ENCODE measurements at regions not wholly inside any gene's neighbourhood (a gene's known extent, or its start where the extent isn't known, plus 50 kb on each side); places are given as distances from the start of the nearest gene placed in this dataset.
"Not testable (repeated sequence)": the region's sequence is repeated elsewhere in the genome, so short reads cannot be mapped to it uniquely, and the experiment has no call there.

DNA sequence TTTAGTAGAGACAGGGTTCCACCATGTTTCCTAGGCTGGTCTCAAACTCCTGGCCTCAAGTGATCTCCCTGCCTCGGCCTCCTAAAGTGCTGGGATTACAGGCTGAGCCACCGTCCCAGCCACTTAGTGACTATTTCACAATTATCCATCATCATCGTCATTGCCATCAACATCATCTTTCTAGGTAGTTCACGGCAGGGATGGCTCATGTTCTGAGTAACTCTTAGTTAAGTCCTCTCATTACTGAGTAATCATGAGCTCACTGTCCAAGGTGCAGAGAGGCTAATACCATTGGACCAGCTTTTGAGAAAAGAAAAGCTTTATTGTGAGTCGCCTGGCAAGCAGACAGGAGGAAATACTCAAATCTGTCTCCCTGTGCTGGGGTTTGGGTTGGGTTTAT, 108.6 kb upstream of the PRSS12 start:
- H3K36me3 Mint-ChIP-seq (ENCODE audit: insufficient read depth); H3K9me3 Mint-ChIP-seq; H3K4me3 Mint-ChIP-seq; H3K27me3 Mint-ChIP-seq; ATAC-seq (replicated peaks; ENCODE audit: extremely low read depth, poor library complexity, severe bottlenecking); H3K27ac Mint-ChIP-seq (ENCODE audit: low read depth); H3K4me1 Mint-ChIP-seq; DNase-seq (ENCODE audit: low spot score in 2 of 2): not testable (repeated sequence)

GRCh38 chr4:118465831-118466230, 113.0 kb upstream of the PRSS12 start:
- H3K27me3 Mint-ChIP-seq; DNase-seq (ENCODE audit: low spot score in 2 of 2); H3K4me3 Mint-ChIP-seq; ATAC-seq (replicated peaks; ENCODE audit: extremely low read depth, poor library complexity, severe bottlenecking); H3K4me1 Mint-ChIP-seq; H3K9me3 Mint-ChIP-seq; H3K36me3 Mint-ChIP-seq (ENCODE audit: insufficient read depth); H3K27ac Mint-ChIP-seq (ENCODE audit: low read depth): not testable (repeated sequence)

- not testable (repeated sequence) for H3K36me3 Mint-ChIP-seq (ENCODE audit: insufficient read depth); H3K4me3 Mint-ChIP-seq; ATAC-seq (replicated peaks; ENCODE audit: extremely low read depth, poor library complexity, severe bottlenecking); H3K4me1 Mint-ChIP-seq; H3K9me3 Mint-ChIP-seq; DNase-seq (ENCODE audit: low spot score in 2 of 2); H3K27ac Mint-ChIP-seq (ENCODE audit: low read depth); H3K27me3 Mint-ChIP-seq
These were observed 121.3 kb upstream of the PRSS12 start for GRCh38 chr4:118474001-118474626.

DNA sequence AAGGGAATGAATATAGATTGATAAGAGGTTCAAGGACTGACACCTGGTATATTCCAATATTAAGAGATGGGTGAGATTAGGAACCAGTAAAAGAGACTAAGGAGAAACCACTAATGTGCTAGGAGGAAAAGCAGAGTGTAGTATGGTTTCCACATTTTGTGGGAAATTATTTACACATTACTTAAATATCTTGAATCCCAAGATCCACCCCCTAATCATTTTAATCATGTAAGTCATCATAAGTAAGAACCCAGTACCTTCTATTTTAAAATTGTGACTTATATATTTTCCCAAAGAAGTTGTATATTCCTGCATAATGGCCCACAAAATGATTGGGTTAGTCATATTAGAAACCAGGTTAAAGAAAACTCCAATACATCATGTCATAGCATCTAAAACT, 122.0 kb upstream of the PRSS12 start:
- DNase-seq (ENCODE audit: low spot score in 2 of 2); H3K9me3 Mint-ChIP-seq; H3K36me3 Mint-ChIP-seq (ENCODE audit: insufficient read depth); ATAC-seq (replicated peaks; ENCODE audit: extremely low read depth, poor library complexity, severe bottlenecking); H3K27me3 Mint-ChIP-seq; H3K4me1 Mint-ChIP-seq; H3K4me3 Mint-ChIP-seq; H3K27ac Mint-ChIP-seq (ENCODE audit: low read depth): not testable (repeated sequence)

- not testable (repeated sequence) for DNase-seq (ENCODE audit: low spot score in 2 of 2); H3K27me3 Mint-ChIP-seq; ATAC-seq (replicated peaks; ENCODE audit: extremely low read depth, poor library complexity, severe bottlenecking); H3K36me3 Mint-ChIP-seq (ENCODE audit: insufficient read depth); H3K9me3 Mint-ChIP-seq; H3K4me1 Mint-ChIP-seq; H3K4me3 Mint-ChIP-seq; H3K27ac Mint-ChIP-seq (ENCODE audit: low read depth)
These were observed 123.1 kb upstream of the PRSS12 start for GRCh38 chr4:118475901-118476300.

GRCh38 chr4:118477826-118478225, 125.0 kb upstream of the PRSS12 start:
- ATAC-seq (replicated peaks; ENCODE audit: extremely low read depth, poor library complexity, severe bottlenecking); H3K4me1 Mint-ChIP-seq; DNase-seq (ENCODE audit: low spot score in 2 of 2); H3K36me3 Mint-ChIP-seq (ENCODE audit: insufficient read depth); H3K9me3 Mint-ChIP-seq; H3K27ac Mint-ChIP-seq (ENCODE audit: low read depth); H3K4me3 Mint-ChIP-seq; H3K27me3 Mint-ChIP-seq: not testable (repeated sequence)

DNA sequence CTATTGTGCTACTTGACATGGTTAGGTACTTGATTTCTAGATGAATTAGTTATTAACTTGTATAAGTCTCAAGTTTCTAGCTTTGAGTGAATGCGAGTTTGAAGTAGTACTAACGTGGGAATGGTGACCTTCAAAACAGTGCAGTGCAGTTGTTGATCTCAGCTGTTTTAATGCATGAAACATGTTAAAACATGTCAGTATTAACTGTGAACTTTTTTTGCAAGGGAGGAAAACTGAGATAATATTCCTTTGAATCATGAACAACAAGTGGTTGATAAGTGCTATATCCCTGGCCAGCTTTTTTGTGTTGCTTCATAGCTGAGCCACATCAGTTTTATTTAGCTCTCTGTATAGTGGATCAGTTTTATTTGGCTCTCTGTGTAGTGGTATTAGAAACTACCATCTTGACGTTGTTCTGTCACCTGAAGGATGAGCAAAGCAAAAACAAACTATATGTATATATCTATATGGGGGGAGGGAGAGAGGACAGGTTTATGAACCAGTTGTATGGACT, 133.1 kb upstream of the PRSS12 start:
- H3K4me1 Mint-ChIP-seq; H3K27ac Mint-ChIP-seq (ENCODE audit: low read depth); ATAC-seq (replicated peaks; ENCODE audit: extremely low read depth, poor library complexity, severe bottlenecking); DNase-seq (ENCODE audit: low spot score in 2 of 2); H3K36me3 Mint-ChIP-seq (ENCODE audit: insufficient read depth); H3K9me3 Mint-ChIP-seq; H3K4me3 Mint-ChIP-seq: not testable (repeated sequence)
- H3K27me3 Mint-ChIP-seq: peaks cover 17% of the 10 kb centered on the region

DNA sequence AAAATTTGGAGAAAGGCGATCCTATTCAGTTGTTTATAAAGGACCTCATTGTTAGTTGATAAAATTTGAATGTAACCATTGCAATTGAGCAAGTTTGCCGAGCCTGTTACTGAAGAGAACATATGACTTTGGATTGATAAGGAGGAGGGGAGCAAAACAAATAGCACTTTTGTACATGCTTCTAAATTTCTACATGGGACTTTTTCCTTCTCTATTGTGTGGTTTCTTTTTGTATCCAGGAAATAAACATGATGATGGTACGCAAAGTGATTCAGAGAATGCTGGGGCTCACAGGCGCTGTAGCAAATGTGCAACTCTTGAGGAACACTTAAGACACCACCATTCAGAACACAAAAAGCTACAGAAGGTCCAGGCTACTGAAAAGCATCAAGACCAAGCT, 140.2 kb upstream of the PRSS12 start:
- not testable (repeated sequence) for DNase-seq (ENCODE audit: low spot score in 2 of 2); H3K27ac Mint-ChIP-seq (ENCODE audit: low read depth); ATAC-seq (replicated peaks; ENCODE audit: extremely low read depth, poor library complexity, severe bottlenecking)

DNA sequence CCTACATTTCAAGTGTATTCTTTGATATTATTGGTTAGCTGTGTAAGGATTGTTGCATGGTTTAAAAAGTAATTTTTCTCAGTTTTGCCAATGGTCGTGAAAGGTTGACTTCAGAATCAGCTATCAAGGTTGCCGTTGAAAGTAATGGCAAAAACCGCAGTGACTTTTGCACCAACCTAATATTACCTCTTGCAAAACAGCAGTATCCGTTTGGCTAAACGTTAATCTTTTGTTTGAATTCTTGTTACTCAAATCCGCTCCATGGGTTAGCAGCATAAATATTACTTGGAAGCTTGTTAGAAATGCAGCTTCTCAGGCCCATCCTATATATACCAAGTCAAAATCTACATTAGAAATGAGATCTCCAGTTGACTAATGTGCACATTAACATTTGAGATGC, 141.6 kb upstream of the PRSS12 start:
- H3K4me1 Mint-ChIP-seq; H3K27me3 Mint-ChIP-seq; ATAC-seq (replicated peaks; ENCODE audit: extremely low read depth, poor library complexity, severe bottlenecking); H3K27ac Mint-ChIP-seq (ENCODE audit: low read depth); H3K4me3 Mint-ChIP-seq; H3K36me3 Mint-ChIP-seq (ENCODE audit: insufficient read depth); DNase-seq (ENCODE audit: low spot score in 2 of 2); H3K9me3 Mint-ChIP-seq: not testable (repeated sequence)

More for the DNA sequence above, 140.2 kb upstream of the PRSS12 start:
- H3K36me3 Mint-ChIP-seq (ENCODE audit: insufficient read depth); H3K4me1 Mint-ChIP-seq; H3K27me3 Mint-ChIP-seq; H3K9me3 Mint-ChIP-seq; H3K4me3 Mint-ChIP-seq: not testable (repeated sequence)

DNA sequence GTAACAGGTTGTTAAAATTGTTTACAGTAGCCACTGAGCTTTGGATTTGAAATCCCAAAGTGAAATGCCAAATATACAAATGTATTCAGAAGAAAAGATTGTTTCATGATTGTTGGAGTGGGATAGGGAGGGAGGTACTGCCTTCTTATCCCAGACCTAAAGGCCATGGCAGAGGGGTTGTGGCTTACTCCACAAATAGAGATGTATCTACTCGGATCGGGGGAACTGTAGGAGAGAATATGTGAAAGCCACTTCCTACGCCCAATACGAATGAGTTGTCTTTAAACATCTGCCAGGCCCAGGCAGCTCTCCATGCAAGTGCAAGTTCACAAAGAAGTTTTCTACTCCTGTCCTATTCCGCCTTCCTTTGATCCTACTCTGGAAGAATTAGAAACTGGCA, 150.2 kb upstream of the PRSS12 start:
- not testable (repeated sequence) for DNase-seq (ENCODE audit: low spot score in 2 of 2); H3K9me3 Mint-ChIP-seq; H3K27ac Mint-ChIP-seq (ENCODE audit: low read depth); H3K27me3 Mint-ChIP-seq; ATAC-seq (replicated peaks; ENCODE audit: extremely low read depth, poor library complexity, severe bottlenecking); H3K4me1 Mint-ChIP-seq; H3K36me3 Mint-ChIP-seq (ENCODE audit: insufficient read depth); H3K4me3 Mint-ChIP-seq

DNA sequence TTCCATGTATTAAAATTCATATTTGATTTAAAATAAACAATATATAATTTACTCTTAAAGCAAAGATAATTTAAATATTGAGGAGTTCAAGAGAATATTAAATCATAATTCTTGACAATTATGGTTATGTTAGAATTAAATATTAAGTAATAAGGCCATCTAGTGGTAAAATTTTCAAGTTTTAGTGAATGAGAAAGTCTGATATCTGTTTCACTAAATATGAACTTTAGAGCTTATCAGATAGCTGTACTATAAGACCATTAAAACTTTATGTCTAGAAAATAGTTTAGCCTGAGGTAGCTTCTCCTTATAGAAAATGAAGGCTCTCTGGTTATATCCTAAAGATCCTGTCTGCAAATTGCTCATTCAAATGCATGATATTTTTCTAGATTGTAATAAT, 152.1 kb upstream of the PRSS12 start:
- not testable (repeated sequence) for H3K36me3 Mint-ChIP-seq (ENCODE audit: insufficient read depth); ATAC-seq (replicated peaks; ENCODE audit: extremely low read depth, poor library complexity, severe bottlenecking); DNase-seq (ENCODE audit: low spot score in 2 of 2); H3K9me3 Mint-ChIP-seq; H3K27me3 Mint-ChIP-seq; H3K4me1 Mint-ChIP-seq; H3K4me3 Mint-ChIP-seq; H3K27ac Mint-ChIP-seq (ENCODE audit: low read depth)

GRCh38 chr4:118505491-118505890, 152.7 kb upstream of the PRSS12 start:
- DNase-seq (ENCODE audit: low spot score in 2 of 2); H3K36me3 Mint-ChIP-seq (ENCODE audit: insufficient read depth); H3K4me1 Mint-ChIP-seq; ATAC-seq (replicated peaks; ENCODE audit: extremely low read depth, poor library complexity, severe bottlenecking); H3K9me3 Mint-ChIP-seq; H3K27me3 Mint-ChIP-seq; H3K4me3 Mint-ChIP-seq; H3K27ac Mint-ChIP-seq (ENCODE audit: low read depth): not testable (repeated sequence)

DNA sequence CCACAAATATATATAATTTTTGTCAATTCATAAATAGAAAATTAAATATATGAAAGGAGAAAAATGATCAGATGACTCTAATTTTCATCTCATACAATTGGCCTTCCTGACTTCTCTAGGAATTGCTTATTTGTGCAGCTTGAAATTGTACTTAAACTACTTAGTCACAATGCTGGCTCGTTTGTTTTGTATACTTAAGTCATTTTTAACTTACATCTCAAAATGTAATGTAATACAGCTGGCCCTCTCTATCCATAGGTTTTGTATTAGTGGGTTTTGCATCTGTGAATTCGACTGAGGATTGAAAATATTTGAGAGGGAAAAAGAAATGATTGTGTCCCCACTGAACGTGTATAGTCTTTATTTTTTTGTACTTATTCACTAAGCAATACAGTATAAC, 160.1 kb upstream of the PRSS12 start:
- H3K9me3 Mint-ChIP-seq; DNase-seq (ENCODE audit: low spot score in 2 of 2); ATAC-seq (replicated peaks; ENCODE audit: extremely low read depth, poor library complexity, severe bottlenecking); H3K4me1 Mint-ChIP-seq; H3K36me3 Mint-ChIP-seq (ENCODE audit: insufficient read depth); H3K27me3 Mint-ChIP-seq; H3K4me3 Mint-ChIP-seq; H3K27ac Mint-ChIP-seq (ENCODE audit: low read depth): not testable (repeated sequence)

Measured in central memory CD8-positive, alpha-beta T cell (primary cell).